NCI-H1694 treated with DMSO at 0.1 percent for 48 hours (cell line): ENCODE measurements at regions not wholly inside any gene's neighbourhood (a gene's known extent, or its start where the extent isn't known, plus 50 kb on each side); places are given as distances from the start of the nearest gene placed in this dataset.
"Not testable (repeated sequence)": the region's sequence is repeated elsewhere in the genome, so short reads cannot be mapped to it uniquely, and the experiment has no call there.

Experiments used
- DNase-seq: peaks from one replicate; lab custom pipeline; 2025; lab: John Stamatoyannopoulos, UW

DNA sequence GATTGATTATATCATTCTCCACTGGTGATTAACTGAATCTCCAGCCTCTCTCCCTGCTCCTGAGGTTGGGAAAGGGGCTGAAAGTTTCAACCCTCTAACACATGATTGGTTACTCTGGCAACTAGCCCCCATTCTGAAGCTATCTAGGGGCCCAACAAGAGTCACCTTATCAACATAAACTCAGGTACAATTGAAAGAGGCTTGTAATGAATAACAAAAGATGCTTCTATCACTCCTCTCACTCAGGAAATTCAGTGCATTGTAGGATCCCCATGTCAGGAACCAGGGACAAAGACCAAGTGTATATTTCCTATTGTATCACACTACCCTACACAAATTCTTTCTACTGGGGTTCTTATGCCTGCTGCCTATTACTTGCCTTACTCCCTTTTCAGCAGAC, 123.9 kb upstream of the SLC13A1 start:
- no peak for DNase-seq

DNA sequence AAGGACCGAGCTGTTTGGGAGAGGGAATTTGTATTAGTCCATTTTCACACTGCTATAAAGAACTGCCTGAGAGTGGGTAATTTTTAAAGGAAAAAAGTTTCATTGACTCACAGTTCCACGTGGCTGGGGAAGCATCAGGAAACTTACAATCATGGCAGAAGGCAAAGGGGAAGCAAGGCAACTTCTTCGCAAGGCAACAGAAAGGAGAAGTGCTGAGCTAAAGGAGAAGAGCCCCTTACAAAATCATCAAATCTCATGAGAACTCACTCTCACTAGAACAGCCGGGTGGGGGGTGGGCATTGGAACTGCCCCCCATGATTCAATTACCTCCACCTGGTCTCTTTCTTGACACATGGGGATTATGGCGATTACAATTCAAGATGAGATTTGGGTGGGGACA, 121.8 kb upstream of the SLC13A1 start:
- not testable (repeated sequence) for DNase-seq

DNA sequence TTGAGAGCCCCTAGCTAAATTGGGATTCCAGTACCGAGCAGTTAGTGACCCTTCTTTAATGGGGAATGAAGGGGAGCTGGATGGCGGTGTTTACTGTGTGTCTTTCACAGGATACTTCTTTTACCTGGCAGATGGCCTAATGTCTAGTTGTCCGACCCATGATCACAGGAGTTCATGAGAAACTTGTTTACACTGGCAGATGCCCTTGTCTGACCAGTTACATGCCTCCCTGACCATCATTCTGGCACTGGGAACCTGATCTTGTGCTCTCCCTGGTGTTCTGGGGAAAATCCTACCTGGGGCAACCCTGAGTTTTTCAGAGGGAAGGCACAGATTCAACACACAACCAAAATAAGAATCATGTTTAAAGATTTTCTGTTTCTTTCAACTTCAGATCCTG, 120.1 kb upstream of the SLC13A1 start:
- no peak for DNase-seq

DNA sequence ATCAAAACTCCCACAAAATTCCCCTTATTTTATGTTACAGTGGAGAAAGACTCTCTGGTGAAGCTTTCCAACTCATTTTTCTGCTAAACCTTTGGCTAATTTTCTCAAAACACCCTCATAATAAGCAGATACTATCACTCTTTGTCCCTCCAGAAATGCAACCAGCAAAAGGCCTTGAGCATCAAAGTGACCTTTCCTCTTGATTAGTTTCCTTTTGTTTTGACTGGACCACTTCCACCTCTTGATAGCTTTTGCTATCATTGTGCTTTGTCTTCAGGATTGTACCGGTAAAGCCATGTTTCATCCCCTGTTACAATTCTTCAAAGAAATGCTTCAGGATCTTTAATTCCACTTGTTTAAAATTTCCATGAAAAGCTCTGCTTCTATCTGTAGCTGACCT, 115.1 kb upstream of the SLC13A1 start:
- no peak for DNase-seq

DNA sequence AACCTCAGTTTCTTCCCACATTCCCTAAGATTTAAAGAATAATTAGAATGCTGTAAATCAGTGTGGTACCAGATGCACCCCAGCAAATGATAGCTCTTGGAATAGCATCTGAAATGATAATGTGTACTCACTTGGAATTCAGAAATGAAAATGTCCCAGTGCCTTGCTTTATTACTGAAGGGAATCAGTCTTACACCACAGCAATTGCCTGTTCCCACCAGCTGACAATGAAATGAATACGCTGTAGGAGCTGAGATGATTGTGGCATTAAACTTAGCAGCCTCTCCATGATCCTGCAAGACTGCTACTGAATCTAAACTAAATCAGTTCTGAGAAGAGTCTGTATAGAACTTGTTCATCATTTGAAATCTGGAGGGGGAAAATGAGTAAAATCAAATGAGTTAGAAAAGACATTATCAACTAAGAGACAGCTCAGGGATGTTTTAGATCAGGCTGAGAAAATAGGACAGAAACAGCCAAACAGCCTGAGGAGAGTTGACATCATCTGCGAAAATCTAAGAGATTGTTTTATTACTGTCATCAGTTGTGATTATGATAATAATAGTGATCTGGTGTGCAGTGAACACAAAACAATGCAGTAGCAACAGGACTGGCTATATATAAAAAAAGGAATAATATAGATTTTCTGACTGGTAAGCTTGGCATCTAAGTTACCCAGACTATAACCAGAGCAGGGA, 108.6 kb upstream of the SLC13A1 start:
- DNase-seq, result no peak

DNA sequence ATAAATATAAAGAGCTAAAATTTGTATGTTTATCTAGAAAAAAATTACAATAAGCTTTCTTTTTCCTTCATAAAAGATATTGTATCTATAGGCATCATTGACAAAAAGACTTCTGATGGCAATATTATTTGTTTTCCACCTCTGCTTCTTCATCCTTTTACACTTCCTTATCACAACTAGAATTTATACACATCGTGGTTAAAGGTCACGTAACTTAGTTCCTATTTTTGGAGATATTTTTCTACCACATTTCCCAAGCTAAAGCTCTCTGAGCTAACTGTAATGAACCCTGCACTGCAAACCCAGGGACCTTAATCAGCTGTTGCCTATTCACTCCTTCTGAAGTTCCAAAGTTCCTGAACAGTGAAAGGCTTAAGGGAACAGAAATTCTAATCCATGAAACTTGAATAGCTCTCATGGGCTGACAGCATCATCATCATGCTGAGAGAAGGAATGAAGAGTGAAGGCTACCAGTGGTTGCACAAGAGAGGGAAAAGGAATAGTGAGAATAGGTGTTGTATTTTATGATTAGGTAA, 106.1 kb upstream of the SLC13A1 start:
- DNase-seq, result no peak

DNA sequence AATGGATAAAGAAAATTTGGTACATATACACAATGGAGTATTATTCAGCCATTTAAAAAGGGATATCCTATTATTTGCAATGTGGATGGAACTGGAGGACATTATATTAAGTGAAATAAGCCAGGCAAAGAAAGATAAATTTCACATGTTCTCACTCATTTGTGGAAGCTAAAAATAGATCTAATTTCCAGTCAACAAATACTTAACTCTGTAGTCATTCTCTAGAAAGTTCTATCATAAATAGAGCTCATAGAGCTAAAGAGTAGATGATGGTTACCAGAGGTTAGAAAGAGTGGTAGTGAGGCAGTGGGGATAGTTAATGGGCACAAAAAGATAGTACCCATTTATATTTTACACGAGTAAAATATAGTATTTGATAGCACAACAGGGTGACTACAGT, 104.2 kb upstream of the SLC13A1 start:
- DNase-seq, result no peak

DNA sequence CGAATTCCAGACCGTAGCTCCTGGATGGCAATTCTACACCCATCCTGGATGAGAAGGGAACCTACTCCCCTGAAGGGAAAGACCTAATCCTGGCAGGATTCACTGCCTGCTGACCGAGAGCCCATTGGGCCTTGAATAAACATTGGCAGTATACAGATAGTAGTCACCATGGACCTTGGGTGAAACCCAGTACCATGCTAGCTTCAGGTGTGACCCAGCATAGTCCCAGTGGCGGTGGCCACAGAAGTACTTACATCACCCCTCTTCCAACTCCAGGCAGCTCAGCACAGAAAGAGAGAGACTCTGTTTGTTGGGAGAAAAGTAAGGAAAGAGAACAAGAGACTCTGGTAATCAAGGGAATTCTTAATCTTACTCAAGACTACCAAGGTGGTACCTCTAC, 97.2 kb upstream of the SLC13A1 start:
- DNase-seq, result no peak

DNA sequence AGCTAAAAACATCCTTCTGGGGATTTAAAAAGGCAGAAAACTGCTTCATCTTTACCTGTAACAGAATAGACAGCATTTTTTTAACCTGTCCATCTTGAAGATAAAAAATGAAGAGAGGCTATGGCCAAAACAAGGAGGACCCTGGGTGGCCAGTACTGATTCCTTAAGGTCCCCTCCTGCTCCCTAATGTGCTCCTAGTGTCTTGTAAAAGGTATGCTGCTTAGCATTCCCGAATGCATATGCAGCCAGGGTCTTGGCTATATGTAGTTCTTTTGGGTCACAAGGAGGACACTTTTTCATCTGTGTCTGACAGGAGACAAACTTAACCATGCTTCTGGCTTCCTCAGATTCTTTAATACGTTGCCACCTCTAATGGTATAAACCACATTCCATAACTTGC, 93.9 kb upstream of the SLC13A1 start:
- DNase-seq, result no peak

DNA sequence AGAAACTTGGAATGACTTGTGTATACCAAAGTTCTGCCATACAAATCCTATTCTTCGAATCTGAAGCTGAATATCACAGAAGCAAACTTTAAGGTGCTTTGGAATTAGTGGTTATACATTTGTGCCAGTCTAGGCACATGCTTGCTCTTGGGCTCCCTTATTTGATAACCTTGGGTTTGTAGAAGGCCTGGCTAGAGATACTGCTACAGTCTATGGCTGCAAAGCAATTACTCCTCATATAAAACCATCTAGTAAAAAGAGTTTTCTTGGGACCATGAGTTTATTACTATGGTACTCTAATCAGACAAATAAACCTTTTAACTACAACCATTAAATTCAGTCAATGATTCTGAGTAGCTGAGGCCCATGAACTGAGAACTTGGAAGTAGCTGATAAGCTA, 92.5 kb upstream of the SLC13A1 start:
- DNase-seq, result no peak

DNA sequence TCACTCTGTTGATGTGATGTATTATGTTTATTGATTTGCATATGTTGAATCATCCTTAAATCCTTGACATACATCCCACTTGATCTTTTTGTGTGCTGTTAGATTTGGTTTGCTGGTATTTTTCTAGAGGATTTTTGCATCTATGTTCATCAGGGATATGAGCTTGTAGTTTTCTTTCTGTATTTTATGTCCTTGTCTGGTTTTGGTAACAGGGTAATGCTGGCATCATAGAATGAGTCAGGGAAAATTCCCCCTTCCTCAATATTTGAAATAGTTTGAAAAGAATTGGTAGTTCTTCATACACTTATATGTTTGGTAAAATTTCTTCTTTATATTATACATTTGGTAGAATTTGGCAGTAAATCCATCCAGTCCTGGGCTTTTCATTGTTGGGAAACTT, 89.4 kb upstream of the SLC13A1 start:
- no peak for DNase-seq

DNA sequence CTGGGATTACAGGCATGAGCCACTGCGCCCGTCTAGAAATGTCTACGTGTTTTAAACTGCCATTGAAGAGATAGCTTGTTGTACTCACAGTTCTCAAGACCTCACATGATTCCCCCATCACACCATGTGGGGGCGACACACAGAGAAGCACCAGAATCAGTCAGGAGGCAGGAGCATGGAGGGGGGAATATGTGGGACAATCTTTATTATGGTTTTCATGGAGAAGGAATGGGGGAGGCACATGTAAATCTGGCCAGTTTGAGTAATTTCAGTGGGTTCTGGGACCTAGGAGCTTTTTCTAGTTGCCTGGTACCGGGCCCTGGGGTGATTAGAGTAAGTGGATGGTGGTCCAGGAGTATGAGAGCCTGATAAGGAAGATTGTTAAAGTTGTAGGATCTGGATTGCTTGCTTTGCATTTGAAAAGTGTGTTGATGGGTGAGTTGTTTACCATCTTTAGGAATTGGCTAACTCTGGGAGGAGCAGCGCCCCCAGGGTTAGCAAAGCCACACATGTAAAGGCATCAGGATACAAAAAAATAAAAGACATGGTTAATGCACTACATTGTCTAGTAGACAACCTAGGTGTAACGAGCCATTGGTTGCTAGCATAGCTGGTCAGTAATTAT, 85.4 kb upstream of the SLC13A1 start:
- DNase-seq, result no peak

DNA sequence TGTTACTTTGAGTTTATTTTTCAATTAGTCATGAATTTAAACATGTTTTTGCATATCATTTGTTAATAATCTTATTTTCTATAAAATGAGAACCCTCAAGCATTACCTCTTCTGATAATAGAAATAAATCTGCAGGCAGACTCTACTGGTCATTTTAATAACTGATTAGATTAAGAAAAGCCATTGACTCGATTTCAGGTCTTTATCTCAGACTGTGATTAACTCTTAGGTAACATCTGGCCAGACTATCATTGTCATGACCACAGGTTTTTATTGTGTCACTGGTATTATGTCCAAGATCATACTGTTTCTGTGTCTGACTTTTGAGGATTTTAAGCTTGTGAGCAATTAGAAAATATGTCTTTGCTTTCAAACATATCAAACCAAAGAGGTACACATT, 83.6 kb upstream of the SLC13A1 start:
- no peak for DNase-seq

DNA sequence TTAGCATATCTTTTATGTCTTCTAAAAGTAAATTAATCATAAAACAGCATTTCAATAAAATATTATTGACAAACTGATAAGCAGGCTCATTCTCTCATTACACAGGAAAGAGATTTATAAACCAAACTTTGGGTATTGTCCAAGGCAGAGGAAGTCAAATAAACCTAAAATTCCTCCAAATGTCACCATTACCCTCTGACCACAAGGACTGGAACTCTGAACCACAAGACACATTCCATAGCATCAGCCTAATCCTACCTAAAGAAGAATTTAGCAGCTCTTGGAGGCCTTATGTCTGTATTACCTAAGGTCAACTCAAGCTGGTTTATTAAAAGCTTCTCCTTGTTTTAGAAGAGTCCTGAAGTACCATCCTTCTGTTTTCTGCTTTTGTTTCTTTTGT, 82.4 kb upstream of the SLC13A1 start:
- DNase-seq, result no peak

DNA sequence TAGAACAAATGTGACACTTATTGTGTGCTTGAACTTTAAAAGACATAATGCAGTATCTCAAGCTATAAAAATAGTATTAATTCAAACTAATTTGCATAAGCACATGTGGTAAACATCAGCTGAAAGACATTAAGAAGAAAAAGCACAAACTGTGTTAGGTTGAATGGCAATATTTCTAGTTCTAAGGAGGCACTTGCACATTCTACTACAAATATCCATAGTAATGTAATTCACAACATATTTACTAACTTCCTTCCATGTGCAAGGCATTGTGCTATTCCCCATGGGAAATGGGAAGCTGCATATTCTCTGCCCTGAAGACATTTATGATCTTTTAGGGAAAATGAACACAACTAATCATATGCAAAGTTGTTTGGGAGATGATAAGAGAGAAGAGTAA, 80.2 kb upstream of the SLC13A1 start:
- no peak for DNase-seq

DNA sequence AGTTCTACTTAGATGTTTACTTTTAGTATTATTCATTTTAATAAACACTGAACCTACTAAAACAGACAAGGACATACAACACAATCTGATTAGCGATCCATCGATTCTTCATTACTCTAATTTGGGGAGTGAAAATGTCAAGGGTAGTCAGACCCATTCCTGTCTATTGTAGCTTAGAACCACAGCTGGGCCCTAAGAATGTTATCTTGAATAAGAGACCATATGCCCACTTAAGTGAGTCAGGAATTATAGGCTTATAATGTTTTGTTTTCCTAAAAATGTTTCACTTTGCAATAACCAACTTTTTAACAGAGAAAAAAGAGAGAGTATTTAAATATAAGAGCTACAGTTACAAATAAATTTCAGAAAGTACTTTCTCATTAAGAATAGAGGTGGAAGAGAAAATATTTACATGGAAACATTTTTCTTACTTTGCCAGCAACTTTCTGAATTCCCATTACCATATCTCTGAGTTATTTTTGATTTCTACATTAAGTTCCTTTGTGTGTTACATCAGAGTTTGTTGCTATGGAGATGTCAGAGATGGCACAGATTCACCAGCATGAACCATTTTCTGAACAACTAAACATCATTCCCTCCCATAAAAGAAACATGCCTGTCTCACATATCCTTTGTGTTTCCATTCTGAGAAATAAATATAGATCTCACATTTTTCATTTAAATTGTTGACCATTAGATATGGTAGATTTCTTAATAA, 75.4 kb upstream of the SLC13A1 start:
- DNase-seq, result no peak

DNA sequence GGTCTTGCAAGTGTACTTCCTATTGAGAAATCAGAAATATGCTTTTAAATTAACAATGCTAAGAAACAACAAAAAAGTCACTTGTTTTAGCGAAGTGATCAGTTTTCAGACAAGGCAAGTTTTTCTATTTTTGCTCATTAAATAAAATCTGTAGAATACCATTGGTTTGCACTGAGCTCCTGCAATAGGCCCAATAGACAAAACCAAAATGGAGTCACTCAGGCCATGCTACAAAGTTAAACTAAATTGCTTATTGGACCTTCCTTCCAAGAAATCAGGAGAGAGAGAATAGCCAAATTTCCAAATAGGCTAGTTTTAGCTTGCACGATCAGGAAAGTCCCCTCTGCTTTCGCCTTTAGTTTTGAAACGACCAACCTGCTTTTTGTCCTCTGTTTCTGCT, 73.4 kb upstream of the SLC13A1 start:
- no peak for DNase-seq

DNA sequence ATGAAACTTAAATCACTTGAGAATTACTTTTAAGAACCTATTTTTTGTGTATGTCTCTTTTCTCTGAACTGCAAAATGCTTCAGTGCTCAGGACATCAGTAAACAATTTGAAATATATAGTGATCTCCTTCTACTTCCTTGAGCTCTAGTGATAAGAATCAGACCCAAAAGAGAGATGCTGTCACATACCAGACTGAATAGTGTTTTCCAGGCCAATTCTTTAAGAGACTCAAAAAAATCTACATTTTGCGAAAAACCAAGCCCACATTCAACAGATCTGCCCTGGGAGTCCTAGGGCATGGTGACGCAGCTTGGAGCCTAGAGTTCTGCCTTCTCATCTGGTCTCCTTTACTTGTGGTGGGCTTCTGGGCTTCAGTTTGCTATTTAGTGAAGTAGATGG, 72.1 kb upstream of the SLC13A1 start:
- DNase-seq, result no peak

DNA sequence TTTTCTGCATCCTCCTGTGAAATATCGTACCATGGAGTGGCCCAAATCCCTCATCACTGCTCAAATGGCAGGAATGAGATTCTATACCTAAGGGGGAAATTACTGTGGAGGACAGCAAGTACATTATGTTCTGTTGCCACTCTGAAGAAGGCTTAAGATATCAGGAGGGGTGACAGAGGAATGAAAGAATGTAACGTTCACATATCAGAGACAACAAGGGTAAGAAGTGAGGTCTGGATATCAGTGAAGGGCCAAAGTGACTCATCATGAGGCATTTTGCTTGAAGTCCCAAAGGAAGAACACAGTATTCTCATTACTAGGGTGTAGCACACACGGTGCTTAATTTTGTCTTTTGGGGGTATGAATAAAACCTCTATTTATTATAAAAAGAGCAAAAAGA, 71.5 kb upstream of the SLC13A1 start:
- no peak for DNase-seq

DNA sequence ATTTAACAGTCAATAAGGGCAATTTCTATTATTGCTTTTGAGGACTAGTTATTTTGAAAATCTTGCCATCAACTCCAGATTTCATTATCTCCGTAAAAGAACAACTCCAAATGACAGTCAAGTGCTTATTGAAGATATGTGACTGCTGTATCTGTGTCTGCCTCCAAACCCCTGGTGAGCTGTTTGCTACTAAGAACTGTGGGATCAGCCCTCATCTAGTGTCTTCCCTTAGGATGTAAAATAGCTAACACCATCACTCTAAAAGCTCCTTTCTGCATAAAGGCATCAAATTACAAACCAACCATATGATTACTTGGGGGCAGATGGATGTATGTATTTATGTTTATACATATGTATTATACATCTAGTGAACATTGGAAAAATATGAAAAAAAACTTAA, 70.8 kb upstream of the SLC13A1 start:
- DNase-seq, result no peak

DNA sequence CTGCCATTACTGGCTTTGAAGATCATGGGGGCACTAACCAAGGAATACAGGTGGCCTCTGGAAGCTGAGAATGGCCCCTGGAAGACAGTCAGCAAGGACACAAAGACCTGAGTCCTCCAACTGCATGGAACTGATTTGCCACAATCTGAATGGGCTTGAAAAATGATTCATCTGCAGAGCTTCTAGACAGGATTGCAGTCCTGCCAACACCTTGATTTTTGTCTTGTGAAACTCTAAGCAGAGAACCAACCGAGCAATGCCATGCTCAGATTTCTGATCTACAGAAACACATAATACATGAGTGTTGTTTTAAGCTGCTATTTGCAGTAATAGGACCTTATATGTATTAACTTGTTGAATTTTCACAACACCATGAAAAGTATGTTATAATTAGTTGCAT, 66.1 kb upstream of the SLC13A1 start:
- no peak for DNase-seq

DNA sequence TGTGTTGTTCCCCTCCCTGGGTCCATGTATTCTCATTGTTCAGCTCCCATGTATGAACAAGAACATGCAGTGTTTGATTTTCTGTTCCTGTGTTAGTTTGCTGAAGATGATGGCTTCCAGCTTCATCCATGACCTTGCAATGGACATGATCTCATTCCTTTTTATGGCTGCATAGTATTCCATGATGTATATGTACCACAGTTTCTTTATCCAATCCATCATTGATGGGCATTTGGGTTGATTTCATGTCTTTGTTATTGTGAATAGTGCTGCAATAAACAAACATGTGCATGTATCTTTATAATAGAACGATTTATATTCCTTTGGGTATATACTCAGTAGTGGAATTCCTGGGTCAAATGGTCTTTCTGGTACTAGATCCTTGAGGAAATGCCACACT, 65.1 kb upstream of the SLC13A1 start:
- not testable (repeated sequence) for DNase-seq

DNA sequence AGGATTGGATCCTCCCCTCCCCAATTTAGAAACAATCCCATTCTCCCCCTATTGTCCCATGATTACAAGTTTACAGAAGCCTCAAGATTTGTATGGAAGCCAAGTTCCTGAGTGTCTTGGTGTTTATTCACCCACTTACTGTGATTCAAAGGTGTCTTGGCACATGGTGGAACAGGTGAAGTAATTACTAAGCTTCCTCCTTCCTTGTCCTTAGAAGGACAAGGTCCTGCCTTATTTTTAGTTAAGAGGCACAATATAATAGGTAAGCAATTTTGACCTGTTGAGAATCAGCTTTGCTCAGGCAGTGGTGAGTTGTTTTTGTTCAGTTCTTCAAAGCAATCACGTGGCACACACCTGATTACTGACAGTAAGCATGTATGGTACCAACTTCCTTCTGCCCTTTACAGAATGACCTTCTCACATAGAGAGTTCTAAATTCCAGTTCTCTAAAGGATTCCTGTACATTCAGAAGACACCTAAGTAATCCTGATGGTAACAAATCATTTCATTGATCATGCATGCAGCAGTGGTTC, 60.7 kb upstream of the SLC13A1 start:
- DNase-seq, result no peak
